Liver (tissue), 8 donors: ENCODE measurements at regions not wholly inside any gene's neighbourhood (a gene's known extent, or its start where the extent isn't known, plus 50 kb on each side); places are given as distances from the start of the nearest gene placed in this dataset.

Source experiments
- DNase-seq: peaks from one replicate; pipeline ENCODE4 v3.0.0-alpha.2; 2017; ENCODE audit warnings: low spot score
- H3K27ac ChIP-seq, 2 donors: one replicate each; pipeline ENCODE4 v1.7.0; 2013; ENCODE audit warnings: inconsistent platforms in 2 of 2, low read length in 2 of 2, control low read depth in 1 of 2, low read depth in 1 of 2, mild to moderate bottlenecking in 1 of 2
- H3K27me3 ChIP-seq, 4 donors: one replicate each; pipeline versions ENCODE4 v1.6.1 to v1.7.0; 2013; ENCODE audit warnings: low read length in 3 of 4, inconsistent platforms in 1 of 4, mild to moderate bottlenecking in 1 of 4, moderate library complexity in 1 of 4; ENCODE audit not compliant: control insufficient read depth in 4 of 4, insufficient read depth in 4 of 4
- H3K36me3 ChIP-seq, 4 donors: one replicate each; pipeline versions ENCODE4 v1.6.1 to v1.7.0; 2013; ENCODE audit warnings: low read length in 3 of 4, mild to moderate bottlenecking in 3 of 4, low read depth in 1 of 4, moderate library complexity in 1 of 4; ENCODE audit not compliant: control insufficient read depth in 4 of 4, insufficient read depth in 3 of 4
- H3K4me1 ChIP-seq, 4 donors: one replicate each; pipeline versions ENCODE4 v1.6.1 to v1.7.0; 2013; ENCODE audit warnings: low read length in 3 of 4, mild to moderate bottlenecking in 3 of 4, moderate library complexity in 1 of 4; ENCODE audit not compliant: control insufficient read depth in 4 of 4, insufficient read depth in 4 of 4
- H3K4me3 ChIP-seq, 3 donors: one replicate each; pipeline versions ENCODE4 v1.6.1 to v1.7.0; 2013; ENCODE audit warnings: low read length in 3 of 3, control low read depth in 1 of 3, low read depth in 1 of 3, mild to moderate bottlenecking in 1 of 3
- H3K9ac ChIP-seq, 2 donors: one replicate each; pipeline ENCODE4 v1.7.0; 2013; ENCODE audit warnings: low read length in 2 of 2, mild to moderate bottlenecking in 2 of 2, moderate library complexity in 2 of 2, control low read depth in 1 of 2, low read depth in 1 of 2
- H3K9me3 ChIP-seq, 4 donors: one replicate each; pipeline versions ENCODE4 v1.6.1 to v1.7.0; 2013; ENCODE audit warnings: low read length in 3 of 4; ENCODE audit not compliant: control insufficient read depth in 4 of 4
- EGR1 ChIP-seq, 2 donors: IDR thresholded peaks; 2 replicates each; pipeline ENCODE4 v1.6.1; 2016 to 2018; ENCODE audit warnings: antibody characterized with exemption in 2 of 2, low read depth in 2 of 2
- GABPA ChIP-seq, 2 donors: IDR thresholded peaks in 1 of 2; conservative IDR thresholded peaks in 1 of 2; 2 replicates each; pipeline ENCODE4 v1.6.1; 2016; ENCODE audit warnings: antibody characterized with exemption in 2 of 2, mild to moderate bottlenecking in 1 of 2, moderate library complexity in 1 of 2
- HNF4A ChIP-seq, 2 donors: conservative IDR thresholded peaks; 2 replicates each; pipeline ENCODE4 v1.6.1; 2016; ENCODE audit warnings: antibody characterized with exemption in 2 of 2, mild to moderate bottlenecking in 2 of 2
- HNF4G ChIP-seq: IDR thresholded peaks from 2 replicates; pipeline ENCODE4 v1.6.1; 2016; ENCODE audit warnings: antibody characterized with exemption
- JUND ChIP-seq, 2 donors: IDR thresholded peaks; 2 replicates each; pipeline ENCODE4 v1.6.1; 2016; ENCODE audit warnings: antibody characterized with exemption in 2 of 2
- NR2F2 ChIP-seq: IDR thresholded peaks from 2 replicates; pipeline ENCODE4 v1.6.1; 2016; ENCODE audit warnings: antibody characterized with exemption
- RAD21 ChIP-seq, 2 donors: IDR thresholded peaks; 2 replicates each; pipeline ENCODE4 v1.6.1; 2016; ENCODE audit warnings: antibody characterized with exemption in 2 of 2, mild to moderate bottlenecking in 2 of 2
- RXRA ChIP-seq, 2 donors: IDR thresholded peaks; 2 replicates each; pipeline ENCODE4 v1.6.1; 2017 to 2018; ENCODE audit warnings: antibody characterized with exemption in 2 of 2, mild to moderate bottlenecking in 1 of 2
- SP1 ChIP-seq: IDR thresholded peaks from 2 replicates; pipeline ENCODE4 v1.6.1; 2018; ENCODE audit warnings: antibody characterized with exemption, mild to moderate bottlenecking
- YY1 ChIP-seq: IDR thresholded peaks from 2 replicates; pipeline ENCODE4 v1.6.1; 2016; ENCODE audit warnings: antibody characterized with exemption, mild to moderate bottlenecking
- WGBS: extraction: QIAGEN DNeasy Blood & Tissue Kit; methylation state at CpG from one replicate; pipeline ENCODE4 v1.1.7; 2013; 5-methylcytosine and 5-hydroxymethylcytosine counted together
- TF ChIP-seq, protein P1 (sequence below): fragments of 150-350 bp; IDR thresholded peaks from 2 replicates; pipeline ENCODE4 v1.5.1; 2017; ENCODE audit warnings: improper control_type of control experiment, low read depth, low read length; ENCODE audit not compliant: missing input control
- TF ChIP-seq, protein P2 (sequence below): IDR thresholded peaks from 2 replicates; pipeline ENCODE4 v1.6.1; 2016; ENCODE audit warnings: antibody characterized with exemption, mild to moderate bottlenecking
- TF ChIP-seq, protein P3 (sequence below): IDR thresholded peaks from 2 replicates; pipeline ENCODE4 v1.6.1; 2016; ENCODE audit warnings: antibody characterized with exemption
- donor health status: healthy.
- donor health status: healthy.
- donor health status: healthy.
- donor health status: healthy.
- donor health status: healthy.

DNA sequence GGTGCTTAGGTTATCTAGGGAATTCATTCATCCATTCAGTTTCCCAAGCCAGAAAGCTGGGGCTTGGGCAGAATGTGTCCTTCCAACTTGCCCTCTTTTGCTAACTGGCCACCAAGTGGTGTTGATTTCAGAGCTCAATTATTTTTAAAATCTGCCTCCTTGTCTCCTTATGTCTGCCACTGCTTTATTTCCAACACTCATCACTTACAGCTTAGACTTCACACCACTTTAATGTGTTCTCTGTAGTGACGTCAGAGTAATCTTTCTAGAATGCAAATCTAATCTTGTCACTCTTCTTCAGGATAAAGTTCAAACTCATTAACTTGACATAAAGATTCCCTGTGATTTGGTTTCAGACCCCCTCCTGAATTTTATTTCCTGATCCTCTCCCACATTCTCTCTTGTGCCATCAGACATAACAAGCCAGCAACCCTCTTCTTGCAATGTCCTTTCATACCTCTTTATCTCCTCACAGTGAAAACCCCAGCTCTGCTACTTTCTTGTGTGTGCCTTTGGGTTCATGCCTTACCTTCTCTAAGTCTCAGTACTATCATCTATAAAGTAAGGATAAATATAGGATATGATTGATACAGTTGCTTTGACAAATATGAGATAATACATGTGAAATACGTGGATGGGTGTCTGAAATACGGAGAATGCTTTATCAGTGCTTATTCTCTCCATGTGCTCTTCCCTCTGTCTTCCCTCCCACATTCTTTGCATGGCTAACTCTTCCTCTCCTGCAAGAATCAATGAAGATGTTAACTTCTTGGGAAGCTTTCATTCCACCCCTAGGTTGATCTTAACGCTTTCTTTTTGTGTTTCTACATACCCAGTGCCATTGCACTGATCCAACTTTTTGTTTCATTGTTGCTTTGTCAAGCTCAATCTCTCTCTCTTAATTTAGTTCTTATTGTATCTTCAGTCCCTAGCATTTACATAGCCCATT lies 522.7 kb upstream of the FZD8 start:
- H3K27me3 ChIP-seq = no peaks in the 10 kb centered on the region
- H3K4me3 ChIP-seq = no peak overlapping the region
- 85% methylated on average over 4 of the region's 4 CpGs for WGBS
- no peak overlapping the region for H3K9ac ChIP-seq
- no peaks in the 10 kb centered on the region for H3K9me3 ChIP-seq
- H3K4me1 ChIP-seq = no peaks in the 10 kb centered on the region
- DNase-seq = no peak
- no peaks in the 10 kb centered on the region for H3K36me3 ChIP-seq
- H3K27ac ChIP-seq = no peak overlapping the region
- TF ChIP-seq, protein P1, sequence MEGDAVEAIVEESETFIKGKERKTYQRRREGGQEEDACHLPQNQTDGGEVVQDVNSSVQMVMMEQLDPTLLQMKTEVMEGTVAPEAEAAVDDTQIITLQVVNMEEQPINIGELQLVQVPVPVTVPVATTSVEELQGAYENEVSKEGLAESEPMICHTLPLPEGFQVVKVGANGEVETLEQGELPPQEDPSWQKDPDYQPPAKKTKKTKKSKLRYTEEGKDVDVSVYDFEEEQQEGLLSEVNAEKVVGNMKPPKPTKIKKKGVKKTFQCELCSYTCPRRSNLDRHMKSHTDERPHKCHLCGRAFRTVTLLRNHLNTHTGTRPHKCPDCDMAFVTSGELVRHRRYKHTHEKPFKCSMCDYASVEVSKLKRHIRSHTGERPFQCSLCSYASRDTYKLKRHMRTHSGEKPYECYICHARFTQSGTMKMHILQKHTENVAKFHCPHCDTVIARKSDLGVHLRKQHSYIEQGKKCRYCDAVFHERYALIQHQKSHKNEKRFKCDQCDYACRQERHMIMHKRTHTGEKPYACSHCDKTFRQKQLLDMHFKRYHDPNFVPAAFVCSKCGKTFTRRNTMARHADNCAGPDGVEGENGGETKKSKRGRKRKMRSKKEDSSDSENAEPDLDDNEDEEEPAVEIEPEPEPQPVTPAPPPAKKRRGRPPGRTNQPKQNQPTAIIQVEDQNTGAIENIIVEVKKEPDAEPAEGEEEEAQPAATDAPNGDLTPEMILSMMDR = no peak
- no peak for TF ChIP-seq HNF4A (conservative IDR thresholded peaks at IDR 0.05)
- no peak for TF ChIP-seq RXRA (IDR thresholded peaks at IDR 0.05)
- TF ChIP-seq, protein P2, sequence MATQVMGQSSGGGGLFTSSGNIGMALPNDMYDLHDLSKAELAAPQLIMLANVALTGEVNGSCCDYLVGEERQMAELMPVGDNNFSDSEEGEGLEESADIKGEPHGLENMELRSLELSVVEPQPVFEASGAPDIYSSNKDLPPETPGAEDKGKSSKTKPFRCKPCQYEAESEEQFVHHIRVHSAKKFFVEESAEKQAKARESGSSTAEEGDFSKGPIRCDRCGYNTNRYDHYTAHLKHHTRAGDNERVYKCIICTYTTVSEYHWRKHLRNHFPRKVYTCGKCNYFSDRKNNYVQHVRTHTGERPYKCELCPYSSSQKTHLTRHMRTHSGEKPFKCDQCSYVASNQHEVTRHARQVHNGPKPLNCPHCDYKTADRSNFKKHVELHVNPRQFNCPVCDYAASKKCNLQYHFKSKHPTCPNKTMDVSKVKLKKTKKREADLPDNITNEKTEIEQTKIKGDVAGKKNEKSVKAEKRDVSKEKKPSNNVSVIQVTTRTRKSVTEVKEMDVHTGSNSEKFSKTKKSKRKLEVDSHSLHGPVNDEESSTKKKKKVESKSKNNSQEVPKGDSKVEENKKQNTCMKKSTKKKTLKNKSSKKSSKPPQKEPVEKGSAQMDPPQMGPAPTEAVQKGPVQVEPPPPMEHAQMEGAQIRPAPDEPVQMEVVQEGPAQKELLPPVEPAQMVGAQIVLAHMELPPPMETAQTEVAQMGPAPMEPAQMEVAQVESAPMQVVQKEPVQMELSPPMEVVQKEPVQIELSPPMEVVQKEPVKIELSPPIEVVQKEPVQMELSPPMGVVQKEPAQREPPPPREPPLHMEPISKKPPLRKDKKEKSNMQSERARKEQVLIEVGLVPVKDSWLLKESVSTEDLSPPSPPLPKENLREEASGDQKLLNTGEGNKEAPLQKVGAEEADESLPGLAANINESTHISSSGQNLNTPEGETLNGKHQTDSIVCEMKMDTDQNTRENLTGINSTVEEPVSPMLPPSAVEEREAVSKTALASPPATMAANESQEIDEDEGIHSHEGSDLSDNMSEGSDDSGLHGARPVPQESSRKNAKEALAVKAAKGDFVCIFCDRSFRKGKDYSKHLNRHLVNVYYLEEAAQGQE = no peak
- TF ChIP-seq SP1 = no peak

DNA sequence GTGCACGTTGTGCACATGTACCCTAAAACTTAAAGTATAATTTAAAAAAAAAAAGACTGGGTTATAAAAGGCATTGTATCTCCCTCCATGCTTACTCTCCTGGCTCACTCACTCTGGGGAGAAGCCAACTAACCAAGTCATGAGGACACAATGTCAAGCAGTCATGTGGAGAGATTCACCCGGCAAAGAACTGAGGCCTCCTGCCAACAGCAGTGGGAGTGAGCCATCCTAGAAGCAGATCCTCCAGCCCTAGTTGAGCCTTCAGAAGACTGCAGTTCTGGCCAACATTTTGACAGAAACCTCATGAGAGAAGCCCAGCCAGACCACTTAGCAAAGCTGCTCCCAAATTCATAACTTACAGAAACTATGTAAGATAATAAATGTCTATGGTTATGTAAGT lies 521.7 kb upstream of the FZD8 start:
- Histone ChIP-seq H3K4me1 (no peaks in the 10 kb centered on the region), H3K36me3 (no peaks in the 10 kb centered on the region), H3K9ac (no peak overlapping the region), H3K4me3 (no peak overlapping the region), H3K9me3 (no peaks in the 10 kb centered on the region), H3K27ac (no peak overlapping the region), H3K27me3 (no peaks in the 10 kb centered on the region)
- 92% methylated on average over 2 of the region's 2 CpGs for WGBS
- no peak for TF ChIP-seq GABPA (IDR thresholded peaks at IDR 0.05 in 1 of 2, conservative IDR thresholded peaks at IDR 0.05 in 1 of 2)
- TF ChIP-seq, protein P3, sequence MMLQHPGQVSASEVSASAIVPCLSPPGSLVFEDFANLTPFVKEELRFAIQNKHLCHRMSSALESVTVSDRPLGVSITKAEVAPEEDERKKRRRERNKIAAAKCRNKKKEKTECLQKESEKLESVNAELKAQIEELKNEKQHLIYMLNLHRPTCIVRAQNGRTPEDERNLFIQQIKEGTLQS = no peak
- no peak for TF ChIP-seq YY1
- TF ChIP-seq EGR1 (IDR thresholded peaks at IDR 0.05; ENCODE audit: low read depth in 2 of 2) = no peak
- TF ChIP-seq RAD21 (IDR thresholded peaks at IDR 0.05) = no peak
- TF ChIP-seq NR2F2 = no peak
- TF ChIP-seq HNF4G = no peak
- TF ChIP-seq JUND (IDR thresholded peaks at IDR 0.05) = no peak
- no peak for TF ChIP-seq HNF4A (conservative IDR thresholded peaks at IDR 0.05)
- DNase-seq = no peak
